Activated naive CD4-positive, alpha-beta T cell treated with anti-CD3 and anti-CD28 coated beads, Interleukin-2, amount 50 U/mL, for 72 hours (primary cell): ENCODE measurements at regions not wholly inside any gene's neighbourhood (a gene's known extent, or its start where the extent isn't known, plus 50 kb on each side); places are given as distances from the start of the nearest gene placed in this dataset.
"Not testable (repeated sequence)": the region's sequence is repeated elsewhere in the genome, so short reads cannot be mapped to it uniquely, and the experiment has no call there.

Experiments
- ATAC-seq, 2 donors: fragments of 150-1000 bp; cut with Tn5 transposase; 2 replicates each; pipeline ENCODE4 v1.10.0; 2021; ENCODE audit warnings: mild to moderate bottlenecking in 2 of 2, moderate library complexity in 2 of 2
- DNase-seq, 2 donors: peaks; one replicate each; pipeline ENCODE4 v3.0.0; 2021 to 2022; ENCODE audit warnings: low spot score in 2 of 2
- H3K27ac Mint-ChIP-seq, 2 donors: one replicate each; pipeline ENCODE4 v1.8.0; 2022; ENCODE audit warnings: mild to moderate bottlenecking in 2 of 2, mixed read lengths in 2 of 2
- H3K36me3 Mint-ChIP-seq, 2 donors: one replicate each; pipeline ENCODE4 v1.8.0; 2022; ENCODE audit warnings: mixed read lengths in 2 of 2
- H3K9me3 Mint-ChIP-seq, 2 donors: one replicate each; pipeline ENCODE4 v1.8.0; 2022; ENCODE audit warnings: mixed read lengths in 2 of 2

- H3K36me3 Mint-ChIP-seq, result no peaks in the 10 kb centered on the region
- DNase-seq, result no peak
- ATAC-seq, result no peak
- no peaks in the 10 kb centered on the region for H3K9me3 Mint-ChIP-seq
- no peak overlapping the region for H3K27ac Mint-ChIP-seq
These were observed 259.6 kb upstream of the RPS23 start for GRCh38 chr5:82537687-82538306.

- ATAC-seq (no peak), DNase-seq (no peak)
- Mint-ChIP-seq H3K27ac (no peak overlapping the region), H3K36me3 (peaks cover 0 to 19% of the 10 kb centered on the region in 2 donors), H3K9me3 (peaks cover 3 to 8% of the 10 kb centered on the region in 2 donors)
These were observed 256.8 kb upstream of the RPS23 start for GRCh38 chr5:82534986-82535385.

DNA sequence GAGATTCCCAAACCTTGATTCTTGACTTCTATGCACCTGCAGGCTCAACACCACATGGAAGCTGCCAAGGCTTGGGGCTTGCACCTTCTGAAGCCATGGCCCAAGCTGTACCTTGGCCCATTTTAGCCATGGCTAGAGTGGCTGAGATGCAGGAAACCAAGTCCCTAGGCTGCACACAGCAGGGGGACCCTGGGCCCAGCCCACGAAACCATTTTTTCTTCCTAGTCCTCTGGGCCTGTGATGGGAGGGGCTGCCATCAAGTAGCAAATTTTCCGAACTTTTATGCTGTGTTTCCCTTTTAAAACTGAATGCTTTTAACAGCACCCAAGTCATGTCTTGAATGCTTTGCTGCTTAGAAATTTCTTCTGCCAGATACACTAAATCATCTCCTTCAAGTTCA lies 253.9 kb upstream of the RPS23 start:
- Mint-ChIP-seq H3K36me3 (peaks cover 0 to 35% of the 10 kb centered on the region in 2 donors), H3K9me3 (peaks cover 3 to 21% of the 10 kb centered on the region in 2 donors)
- not testable (repeated sequence) for DNase-seq, ATAC-seq, H3K27ac Mint-ChIP-seq

- peak in 1 of 2 donors; percentile 61 for ATAC-seq
- Mint-ChIP-seq H3K9me3 (peaks cover 3 to 15% of the 10 kb centered on the region in 2 donors), H3K36me3 (peaks cover 0 to 25% of the 10 kb centered on the region in 2 donors), H3K27ac (no peak overlapping the region)
- no peak for DNase-seq
These were observed 248.4 kb upstream of the RPS23 start for GRCh38 chr5:82526540-82526939.

GRCh38 chr5:82525626-82526025 lies 247.5 kb upstream of the RPS23 start:
- DNase-seq (no peak), ATAC-seq (no peak)
- peaks cover 0 to 15% of the 10 kb centered on the region in 2 donors for H3K9me3 Mint-ChIP-seq
- H3K36me3 Mint-ChIP-seq, result peaks cover 0 to 18% of the 10 kb centered on the region in 2 donors
- peak overlapping the region in 1 of 2 donors; percentile 6 for H3K27ac Mint-ChIP-seq

DNA sequence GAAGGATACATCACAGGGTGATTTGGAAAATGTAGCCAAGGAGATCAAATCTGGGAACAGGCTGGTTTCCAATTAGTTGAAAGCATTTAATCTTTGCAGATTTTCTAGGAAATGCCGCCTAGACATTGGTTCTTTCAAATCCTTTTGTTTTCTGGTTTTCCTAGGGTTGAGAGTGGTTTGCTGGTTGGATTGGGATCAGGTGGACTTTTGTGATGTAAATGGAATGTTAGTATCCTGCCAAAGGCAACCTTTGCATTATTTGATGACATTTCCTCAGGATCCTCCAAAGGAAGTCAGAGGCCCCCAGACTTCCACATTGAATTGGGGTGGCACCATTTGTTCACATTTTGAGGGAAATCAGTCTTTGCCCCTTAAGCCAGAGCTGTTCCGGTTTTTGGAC lies 245.5 kb upstream of the RPS23 start:
- Mint-ChIP-seq H3K36me3 (peaks cover 0 to 15% of the 10 kb centered on the region in 2 donors), H3K9me3 (peaks cover 0 to 11% of the 10 kb centered on the region in 2 donors), H3K27ac (no peak overlapping the region)
- DNase-seq, result no peak
- no peak for ATAC-seq

- Mint-ChIP-seq H3K36me3 (peaks cover 0 to 8% of the 10 kb centered on the region in 2 donors), H3K9me3 (peaks cover 0 to 6% of the 10 kb centered on the region in 2 donors), H3K27ac (no peak overlapping the region)
- DNase-seq, result no peak
- no peak for ATAC-seq
These were observed 244.7 kb upstream of the RPS23 start for GRCh38 chr5:82522897-82523296.

- DNase-seq (no peak), ATAC-seq (no peak)
- no peaks in the 10 kb centered on the region for H3K9me3 Mint-ChIP-seq
- no peaks in the 10 kb centered on the region for H3K36me3 Mint-ChIP-seq
- H3K27ac Mint-ChIP-seq, result no peak overlapping the region
These were observed 243.4 kb upstream of the RPS23 start for GRCh38 chr5:82521431-82522051.

GRCh38 chr5:82519558-82519957 lies 241.4 kb upstream of the RPS23 start:
- DNase-seq, result no peak
- H3K9me3 Mint-ChIP-seq, result no peaks in the 10 kb centered on the region
- H3K36me3 Mint-ChIP-seq, result no peaks in the 10 kb centered on the region
- no peak for ATAC-seq
- no peak overlapping the region for H3K27ac Mint-ChIP-seq

GRCh38 chr5:82517544-82518075 lies 239.5 kb upstream of the RPS23 start:
- Mint-ChIP-seq H3K27ac (no peak overlapping the region), H3K9me3 (no peaks in the 10 kb centered on the region), H3K36me3 (no peaks in the 10 kb centered on the region)
- DNase-seq (no peak), ATAC-seq (no peak)

DNA sequence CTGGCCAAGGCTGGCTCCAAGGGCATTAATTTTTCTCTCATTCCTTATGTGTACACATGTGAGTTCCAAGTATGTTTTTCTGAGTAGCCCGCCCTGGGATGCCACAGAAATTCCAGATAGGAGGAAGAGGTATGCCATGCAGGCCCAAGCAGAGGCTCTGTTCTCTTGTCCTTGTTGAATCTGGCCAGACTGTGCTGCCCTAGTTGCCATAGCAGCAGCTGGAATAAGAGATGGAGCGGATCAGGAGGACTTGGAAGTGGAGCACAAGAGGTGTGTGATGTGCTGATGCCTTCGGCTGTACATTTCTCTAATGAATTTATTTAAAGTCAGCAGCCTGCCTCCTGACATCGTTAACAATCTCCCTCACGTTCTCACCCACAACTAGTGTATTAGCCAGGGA lies 235.6 kb upstream of the RPS23 start:
- no peak for ATAC-seq
- Mint-ChIP-seq H3K36me3 (peaks cover 0 to 1% of the 10 kb centered on the region in 2 donors), H3K9me3 (peaks cover under 1 to 2% of the 10 kb centered on the region in 2 donors), H3K27ac (no peak overlapping the region)
- no peak for DNase-seq

- Mint-ChIP-seq H3K27ac (no peak overlapping the region), H3K9me3 (peaks cover 11% of the 10 kb centered on the region in 2 donors), H3K36me3 (peaks cover 5% of the 10 kb centered on the region in 2 donors)
- no peak for DNase-seq
- peak; percentile 40 to 60 for ATAC-seq
These were observed 233.9 kb upstream of the RPS23 start for GRCh38 chr5:82512025-82512424.

DNA sequence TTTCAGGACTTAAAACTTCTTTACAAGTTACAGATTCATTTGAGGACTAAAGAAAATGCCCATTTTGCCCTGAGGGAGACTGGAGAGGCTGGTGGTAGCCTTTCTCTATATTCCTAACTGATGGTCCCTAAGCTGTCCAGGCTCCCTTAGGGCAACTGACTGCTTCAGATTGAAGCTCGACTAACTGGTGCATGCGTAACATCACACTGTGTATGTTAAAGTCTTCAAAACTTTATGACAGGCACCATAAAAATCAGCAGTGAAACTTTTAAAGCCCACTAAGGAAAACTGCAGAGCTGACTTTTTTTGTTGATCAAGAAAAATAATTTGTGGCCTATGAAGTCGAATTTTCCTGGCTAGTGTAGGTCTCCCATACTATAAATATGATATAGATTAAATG lies 233.0 kb upstream of the RPS23 start:
- no peak for ATAC-seq
- Mint-ChIP-seq H3K9me3 (peaks cover 16 to 17% of the 10 kb centered on the region in 2 donors), H3K27ac (no peak overlapping the region), H3K36me3 (peaks cover 5 to 11% of the 10 kb centered on the region in 2 donors)
- DNase-seq, result no peak

DNA sequence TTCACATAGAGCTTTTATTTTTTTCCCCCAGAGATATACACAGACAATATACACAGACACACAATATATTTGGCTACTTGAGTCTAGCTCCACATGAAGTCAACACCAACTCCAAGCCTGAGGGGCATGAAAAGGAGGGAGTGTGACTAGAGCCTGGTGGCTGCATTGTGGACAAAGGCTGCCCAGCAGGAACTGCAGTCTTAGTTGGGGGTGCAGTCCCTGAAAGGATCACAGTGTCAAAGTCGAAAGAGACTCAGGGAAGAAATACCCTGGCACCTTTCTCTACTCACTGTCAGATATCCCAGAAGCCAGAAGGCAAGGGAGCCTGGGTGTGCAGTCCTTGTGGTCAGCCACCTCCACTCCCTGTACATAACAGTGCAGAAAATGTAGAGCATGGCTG lies 231.6 kb upstream of the RPS23 start:
- Mint-ChIP-seq H3K36me3 (peaks cover 5 to 11% of the 10 kb centered on the region in 2 donors), H3K9me3 (peaks cover 16 to 17% of the 10 kb centered on the region in 2 donors), H3K27ac (no peak overlapping the region)
- ATAC-seq (no peak), DNase-seq (no peak)

GRCh38 chr5:82506390-82506789 lies 228.2 kb upstream of the RPS23 start:
- Mint-ChIP-seq H3K36me3 (peaks cover 5 to 11% of the 10 kb centered on the region in 2 donors), H3K9me3 (peaks cover 16 to 17% of the 10 kb centered on the region in 2 donors)
- not testable (repeated sequence) for ATAC-seq, H3K27ac Mint-ChIP-seq, DNase-seq

GRCh38 chr5:82499725-82500244 lies 221.6 kb upstream of the RPS23 start:
- Mint-ChIP-seq H3K36me3 (no peaks in the 10 kb centered on the region), H3K9me3 (no peaks in the 10 kb centered on the region), H3K27ac (no peak overlapping the region)
- no peak for ATAC-seq
- DNase-seq, result no peak

- ATAC-seq (no peak), DNase-seq (no peak)
- no peaks in the 10 kb centered on the region for H3K9me3 Mint-ChIP-seq
- H3K27ac Mint-ChIP-seq, result no peak overlapping the region
- H3K36me3 Mint-ChIP-seq, result no peaks in the 10 kb centered on the region
These were observed 219.1 kb upstream of the RPS23 start for GRCh38 chr5:82497242-82497641.
